ENCODE measurements at regions not wholly inside any gene's neighbourhood (a gene's known extent, or its start where the extent isn't known, plus 50 kb on each side); places are given as distances from the start of the nearest gene placed in this dataset.

GRCh38 chr11:28504555-28505110 lies 396.4 kb downstream of the METTL15 start:
- H3K27ac Mint-ChIP-seq (ENCODE audit: unreplicated experiment), result no peak overlapping the region
- peaks cover 3% of the 10 kb centered on the region for H3K9me3 Mint-ChIP-seq
- no peak for TF ChIP-seq CTCF (conservative IDR thresholded peaks at IDR 0.05)
- DNase-seq (ENCODE audit: low read depth, low spot score), result no peak
- H3K4me3 Mint-ChIP-seq, result no peak overlapping the region
- no peaks in the 10 kb centered on the region for H3K36me3 Mint-ChIP-seq (ENCODE audit: low read depth)
- H3K4me1 Mint-ChIP-seq, result no peaks in the 10 kb centered on the region
- no peaks in the 10 kb centered on the region for H3K27me3 Mint-ChIP-seq (ENCODE audit: low read depth)

GRCh38 chr11:28495333-28495732 lies 387.1 kb downstream of the METTL15 start:
- Mint-ChIP-seq H3K27ac (ENCODE audit: unreplicated experiment) (no peak overlapping the region), H3K36me3 (ENCODE audit: low read depth) (no peaks in the 10 kb centered on the region), H3K9me3 (peaks cover 3% of the 10 kb centered on the region), H3K4me1 (no peaks in the 10 kb centered on the region), H3K4me3 (no peak overlapping the region), H3K27me3 (ENCODE audit: low read depth) (no peaks in the 10 kb centered on the region)
- TF ChIP-seq CTCF (conservative IDR thresholded peaks at IDR 0.05), result no peak
- DNase-seq (ENCODE audit: low read depth, low spot score), result no peak

GRCh38 chr11:28491431-28491830 lies 383.2 kb downstream of the METTL15 start:
- Mint-ChIP-seq H3K27ac (ENCODE audit: unreplicated experiment) (no peak overlapping the region), H3K9me3 (peaks cover 3% of the 10 kb centered on the region), H3K36me3 (ENCODE audit: low read depth) (no peaks in the 10 kb centered on the region), H3K4me1 (no peaks in the 10 kb centered on the region), H3K27me3 (ENCODE audit: low read depth) (no peaks in the 10 kb centered on the region), H3K4me3 (no peak overlapping the region)
- no peak for DNase-seq (ENCODE audit: low read depth, low spot score)
- TF ChIP-seq CTCF (conservative IDR thresholded peaks at IDR 0.05), result no peak

- Mint-ChIP-seq H3K9me3 (peaks cover 3% of the 10 kb centered on the region), H3K36me3 (ENCODE audit: low read depth) (no peaks in the 10 kb centered on the region), H3K27ac (ENCODE audit: unreplicated experiment) (no peak overlapping the region), H3K27me3 (ENCODE audit: low read depth) (no peaks in the 10 kb centered on the region), H3K4me1 (no peaks in the 10 kb centered on the region), H3K4me3 (no peak overlapping the region)
- no peak for DNase-seq (ENCODE audit: low read depth, low spot score)
- TF ChIP-seq CTCF (conservative IDR thresholded peaks at IDR 0.05), result no peak
These were observed 382.7 kb downstream of the METTL15 start for GRCh38 chr11:28490773-28491382.

- Mint-ChIP-seq H3K4me3 (no peak overlapping the region), H3K36me3 (ENCODE audit: low read depth) (no peaks in the 10 kb centered on the region), H3K9me3 (no peaks in the 10 kb centered on the region), H3K27ac (ENCODE audit: unreplicated experiment) (no peak overlapping the region), H3K4me1 (no peaks in the 10 kb centered on the region), H3K27me3 (ENCODE audit: low read depth) (no peaks in the 10 kb centered on the region)
- TF ChIP-seq CTCF (conservative IDR thresholded peaks at IDR 0.05), result no peak
- no peak for DNase-seq (ENCODE audit: low read depth, low spot score)
These were observed 380.1 kb downstream of the METTL15 start for GRCh38 chr11:28488336-28488735.
